Heart right ventricle (tissue), 16 donors: ENCODE measurements at regions not wholly inside any gene's neighbourhood (a gene's known extent, or its start where the extent isn't known, plus 50 kb on each side); places are given as distances from the start of the nearest gene placed in this dataset.

Experiments used
- ATAC-seq, 8 donors: fragments of 200-7000 bp; cut with Tn5 transposase; one replicate each; pipeline ENCODE4 v1.9.1; 2020; ENCODE audit warnings: mild to moderate bottlenecking in 8 of 8, moderate library complexity in 8 of 8, moderate number of reproducible peaks in 1 of 8
- DNase-seq, 2 donors: peaks; one replicate each; pipeline ENCODE4 v3.0.0-alpha.2; 2020
- H3K27ac ChIP-seq, 10 donors: fragments of 200-600 bp; sonication (generic) in 2 of 10; one replicate each; pipeline versions ENCODE4 v1.5.0 to v1.8.0; 2020 to 2022; ENCODE audit warnings: mild to moderate bottlenecking in 3 of 10
- H3K27me3 ChIP-seq, 7 donors: fragments of 200-600 bp; one replicate each; pipeline ENCODE4 v1.8.0; 2021 to 2022; ENCODE audit warnings: mild to moderate bottlenecking in 2 of 7
- H3K36me3 ChIP-seq, 9 donors: fragments of 200-600 bp; sonication (generic) in 1 of 9; one replicate each; pipeline versions ENCODE4 v1.5.0 to v1.8.0; 2020 to 2022; ENCODE audit warnings: mild to moderate bottlenecking in 2 of 9
- H3K4me1 ChIP-seq, 9 donors: fragments of 200-600 bp; sonication (generic) in 1 of 9; one replicate each; pipeline versions ENCODE4 v1.5.0 to v1.8.0; 2020 to 2022; ENCODE audit warnings: mild to moderate bottlenecking in 4 of 9
- H3K4me3 ChIP-seq, 10 donors: fragments of 200-600 bp; sonication (generic) in 2 of 10; one replicate each; pipeline versions ENCODE4 v1.5.0 to v1.8.0; 2020 to 2022; ENCODE audit warnings: mild to moderate bottlenecking in 7 of 10, moderate library complexity in 2 of 10
- H3K9me3 ChIP-seq, 11 donors: fragments of 200-600 bp in 10 of 11; sonication (generic) in 2 of 11; one replicate each; pipeline versions ENCODE4 v1.5.0 to v1.8.0; 2013 to 2022; ENCODE audit warnings: mild to moderate bottlenecking in 2 of 11, control low read depth in 1 of 11, moderate library complexity in 1 of 11
- CTCF ChIP-seq, 9 donors: fragments of 200-600 bp; sonication (generic) in 2 of 9; IDR thresholded peaks; one replicate each; pipeline versions ENCODE4 v1.5.0 to v1.8.0; 2021 to 2022; ENCODE audit warnings: antibody characterized with exemption in 9 of 9, mild to moderate bottlenecking in 5 of 9, moderate library complexity in 1 of 9
- WGBS, 2 donors: extraction: QIAGEN DNeasy Blood & Tissue Kit; methylation state at CpG; one replicate each; pipeline ENCODE4 v1.1.7; 2013; ENCODE audit warnings: inconsistent platforms in 1 of 2; 5-methylcytosine and 5-hydroxymethylcytosine counted together
- intact Hi-C, 10 donors: fragments of 100-400 bp; cut with DNase I; formaldehyde crosslinking; loops; one replicate each; pipeline versions ENCODE4 v1.11.1 to v1.14.2; 2022
- donor health status: Arrhythmogenic right ventricular cardiomyopathy.
- donor health status: ischemic (EF 13 %, LVEDD 7.1; RV severe dilation, severe dysfunction).
- donor health status: healthy with polysubstance abuse.
- donor health status: DM: no; HTN: yes; CAD: no.
- donor health status: DM: no; HTN: no; CAD: no.
- donor health status: ischemic (EF 25% LVEDD 6.9; RV normal size, moderate dysfunction).
- donor health status: ischemic (EF 25% LVEDD 5.7; RV mildly dilated, moderate dysfunction).
- donor health status: healthy.
- donor health status: DM: yes; HTN: yes; CAD: no.
- donor health status: Ischemic cardiomyopathy.
- donor health status: ischemic (EF 35%, LVEDD 5.7; RV mildly dilated, moderate dysfunction).
- donor health status: nonischemic (EF 11% LVEDD 7.7; RV severe dilation, severe dysfunction).
- donor health status: DM: yes; HTN: yes; CAD: no.
- donor health status: PGD.
- donor health status: ischemic (EF 29% LVEDD 5.4; RV normal size, mild dysfunction).
- donor health status: nonischemic (EF 23%, LVEDD 6.1; RV moderate dilation, normal function).

DNA sequence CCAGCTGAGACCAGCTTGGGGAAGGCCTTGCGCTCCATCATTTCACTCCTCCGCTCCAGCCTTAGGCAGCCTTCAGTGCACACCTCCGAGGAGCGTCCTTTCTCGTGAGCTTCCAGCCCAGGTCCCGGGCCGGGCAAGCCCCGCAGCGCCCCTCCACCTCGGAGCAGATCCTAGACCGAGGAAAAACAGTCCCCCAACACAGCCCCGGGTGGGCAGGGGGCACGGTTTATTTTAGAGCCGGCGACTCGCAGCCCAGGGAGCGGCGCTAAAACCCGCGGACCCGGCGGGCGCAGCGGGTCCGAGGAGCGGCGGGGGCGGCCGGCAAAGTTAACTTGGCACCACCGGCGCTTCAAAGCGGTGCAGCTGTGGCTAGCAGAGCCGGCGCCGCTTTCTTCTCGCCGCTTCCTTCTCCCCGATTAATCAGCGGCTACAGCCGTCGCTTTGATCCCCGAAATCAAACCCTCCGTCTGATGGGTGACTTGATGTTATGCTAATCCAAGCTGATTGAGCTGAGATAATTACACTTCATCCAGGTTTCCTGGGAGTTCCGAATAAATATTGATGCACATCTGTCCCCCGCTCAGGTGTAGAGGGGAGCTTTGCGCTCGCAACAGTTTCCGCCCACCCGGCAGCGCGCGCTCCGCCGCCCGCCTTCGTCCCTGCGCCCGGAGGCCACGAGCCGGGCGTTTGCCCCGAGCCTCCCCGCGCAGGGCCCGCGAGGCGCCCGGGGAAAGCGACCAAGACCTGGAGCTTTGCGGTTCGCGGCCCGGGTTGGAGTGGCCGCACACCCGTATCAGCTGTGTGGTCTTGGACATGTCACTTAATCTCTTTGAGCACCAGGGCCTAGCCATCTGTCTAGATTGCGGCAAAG, 192.7 kb downstream of the BUD13 start:
- peaks cover 0 to 17% (median 10%) of the 10 kb centered on the region in 9 donors for H3K4me1 ChIP-seq
- peaks cover 13 to 73% (median 60%) of the 10 kb centered on the region in 7 donors for H3K27me3 ChIP-seq
- H3K9me3 ChIP-seq, result no peaks in the 10 kb centered on the region
- ATAC-seq (peak in 1 of 8 donors; percentile 31), DNase-seq (no peak)
- WGBS, 2 donors, result 1 to 2% methylated on average over 76 of the region's 76 CpGs
- intact Hi-C loops, result loop anchor here in 1 of 10 donors (5.0 kb wide), 1 partner anchor 1042 kb away; no protein-coding TSS in a partner anchor
- H3K4me3 ChIP-seq, result peak overlapping the region in 5 of 10 donors; percentile 5 to 13 (median 9)
- no peak overlapping the region for H3K27ac ChIP-seq
- TF ChIP-seq CTCF (IDR thresholded peaks at IDR 0.05), result no peak
- H3K36me3 ChIP-seq, result no peaks in the 10 kb centered on the region

DNA sequence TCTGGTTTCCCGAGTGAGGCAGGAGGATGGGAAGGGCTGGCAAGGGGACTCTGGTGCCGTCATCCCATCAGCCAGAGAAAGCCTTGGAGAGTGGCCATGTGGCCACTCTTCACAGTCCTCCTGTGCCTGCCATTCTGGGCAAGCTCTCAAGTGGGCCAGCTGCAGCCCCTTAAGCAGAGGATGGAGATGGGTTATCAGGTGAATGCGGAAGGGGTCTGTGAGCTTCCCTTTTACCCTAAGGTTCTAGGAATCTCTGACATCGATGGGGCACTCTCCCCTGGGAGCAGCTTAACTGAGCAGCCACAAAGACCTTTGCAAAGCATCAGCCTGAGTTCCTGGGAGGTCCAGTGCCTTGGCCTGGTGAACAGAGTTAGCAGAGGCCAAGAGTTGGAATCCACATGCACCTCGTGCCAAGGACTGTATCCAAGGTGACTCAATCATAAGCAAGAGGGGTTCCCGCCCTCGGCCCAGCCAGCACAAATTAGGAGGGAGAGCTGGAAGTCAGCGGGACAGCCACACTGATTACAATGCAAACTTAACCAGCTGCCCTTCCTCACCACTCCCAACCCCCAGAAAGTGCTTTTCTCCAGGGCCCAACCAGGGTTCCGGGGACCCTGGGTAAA, 193.6 kb downstream of the BUD13 start:
- peaks cover 0 to 17% (median 10%) of the 10 kb centered on the region in 9 donors for H3K4me1 ChIP-seq
- intact Hi-C loops, result no loop called here
- TF ChIP-seq CTCF (IDR thresholded peaks at IDR 0.05), result no peak
- no peaks in the 10 kb centered on the region for H3K9me3 ChIP-seq
- DNase-seq (peak; percentile 23 to 52), ATAC-seq (peak in 5 of 8 donors; percentile 56 to 87 (median 63))
- WGBS, 2 donors, result 3 to 10% methylated on average over 9 of the region's 9 CpGs
- peaks cover 13 to 65% (median 53%) of the 10 kb centered on the region in 7 donors for H3K27me3 ChIP-seq
- no peak overlapping the region for H3K27ac ChIP-seq
- H3K4me3 ChIP-seq, result no peak overlapping the region
- no peaks in the 10 kb centered on the region for H3K36me3 ChIP-seq

DNA sequence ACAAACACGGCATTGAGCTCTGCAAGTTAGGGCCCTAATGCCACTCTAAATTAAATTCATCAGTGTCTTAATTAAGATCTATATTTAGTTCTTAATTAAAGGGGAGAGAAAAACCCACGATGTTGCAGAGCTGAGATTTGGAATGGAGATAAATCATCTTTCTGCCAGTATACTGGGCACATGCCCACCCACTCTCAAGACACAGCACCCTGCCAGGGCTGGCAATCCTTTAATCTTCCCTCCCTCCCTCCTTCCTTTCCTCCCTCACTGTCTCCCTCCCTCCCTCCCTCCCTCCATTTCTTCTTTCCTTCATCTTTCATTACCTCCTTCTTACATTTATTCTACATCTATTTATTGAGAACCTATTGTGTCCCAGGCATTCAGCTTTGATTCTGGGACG, 194.8 kb downstream of the BUD13 start:
- Histone ChIP-seq H3K4me1 (peaks cover 0 to 17% (median 10%) of the 10 kb centered on the region in 9 donors), H3K27me3 (peaks cover 13 to 54% (median 43%) of the 10 kb centered on the region in 7 donors), H3K9me3 (no peaks in the 10 kb centered on the region), H3K27ac (no peak overlapping the region), H3K36me3 (no peaks in the 10 kb centered on the region), H3K4me3 (no peak overlapping the region)
- no peak for ATAC-seq
- TF ChIP-seq CTCF (IDR thresholded peaks at IDR 0.05), result no peak
- 75 to 88% methylated on average over 3 of the region's 3 CpGs for WGBS, 2 donors
- DNase-seq, result no peak
- intact Hi-C loops, result no loop called here

DNA sequence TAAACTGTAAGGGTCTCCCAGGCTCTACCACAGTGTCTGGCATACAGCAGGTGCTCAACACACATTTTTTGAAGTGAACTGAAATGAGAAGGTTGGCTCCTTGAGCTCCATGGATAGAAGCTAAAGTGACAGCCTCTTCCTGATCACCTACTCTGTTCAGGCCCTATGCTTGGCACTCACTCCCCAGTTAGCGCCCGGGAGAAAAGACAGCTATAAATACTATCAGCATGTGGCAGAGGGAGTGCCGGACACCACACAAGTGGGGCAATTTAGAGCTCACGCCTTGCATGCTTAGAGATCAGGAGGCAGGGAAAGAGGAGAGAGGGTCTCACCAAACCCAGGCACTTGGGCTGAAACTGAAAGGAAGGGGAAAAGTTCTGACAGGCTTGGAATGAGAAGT, 195.5 kb downstream of the BUD13 start:
- DNase-seq, result no peak
- Histone ChIP-seq H3K27ac (no peak overlapping the region), H3K27me3 (peaks cover 13 to 53% (median 42%) of the 10 kb centered on the region in 7 donors), H3K4me3 (no peak overlapping the region), H3K9me3 (no peaks in the 10 kb centered on the region), H3K4me1 (peaks cover 0 to 17% (median 10%) of the 10 kb centered on the region in 9 donors), H3K36me3 (no peaks in the 10 kb centered on the region)
- intact Hi-C loops, result no loop called here
- ATAC-seq, result peak in 5 of 8 donors; percentile 25 to 79 (median 64)
- no peak for TF ChIP-seq CTCF (IDR thresholded peaks at IDR 0.05)
- 43 to 49% methylated on average over 4 of the region's 4 CpGs for WGBS, 2 donors
